ENCODE measurements at regions not wholly inside any gene's neighbourhood (a gene's known extent, or its start where the extent isn't known, plus 50 kb on each side); places are given as distances from the start of the nearest gene placed in this dataset.

DNA sequence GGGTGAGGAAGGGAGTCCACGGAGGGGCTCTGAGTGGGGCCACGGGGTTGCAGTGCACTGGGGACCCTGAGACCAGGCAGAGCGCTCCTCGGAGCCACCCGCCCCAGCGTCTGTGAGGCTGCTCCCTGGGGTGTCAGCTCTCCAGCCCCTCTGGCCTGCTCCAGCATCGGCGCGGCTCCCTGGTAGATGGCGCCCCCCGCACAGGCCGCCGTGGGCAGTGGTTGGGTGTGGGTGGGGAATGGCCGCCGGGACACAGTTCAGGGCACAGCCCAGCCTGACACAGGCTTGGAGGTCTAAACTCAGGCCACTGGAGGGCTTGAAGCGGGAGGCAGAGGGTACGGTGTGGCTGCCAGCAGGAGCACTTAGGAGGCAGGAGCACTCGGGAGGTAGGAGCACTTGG is 222.6 kb upstream of the PPP2R2D start:
- TF ChIP-seq, protein P1, sequence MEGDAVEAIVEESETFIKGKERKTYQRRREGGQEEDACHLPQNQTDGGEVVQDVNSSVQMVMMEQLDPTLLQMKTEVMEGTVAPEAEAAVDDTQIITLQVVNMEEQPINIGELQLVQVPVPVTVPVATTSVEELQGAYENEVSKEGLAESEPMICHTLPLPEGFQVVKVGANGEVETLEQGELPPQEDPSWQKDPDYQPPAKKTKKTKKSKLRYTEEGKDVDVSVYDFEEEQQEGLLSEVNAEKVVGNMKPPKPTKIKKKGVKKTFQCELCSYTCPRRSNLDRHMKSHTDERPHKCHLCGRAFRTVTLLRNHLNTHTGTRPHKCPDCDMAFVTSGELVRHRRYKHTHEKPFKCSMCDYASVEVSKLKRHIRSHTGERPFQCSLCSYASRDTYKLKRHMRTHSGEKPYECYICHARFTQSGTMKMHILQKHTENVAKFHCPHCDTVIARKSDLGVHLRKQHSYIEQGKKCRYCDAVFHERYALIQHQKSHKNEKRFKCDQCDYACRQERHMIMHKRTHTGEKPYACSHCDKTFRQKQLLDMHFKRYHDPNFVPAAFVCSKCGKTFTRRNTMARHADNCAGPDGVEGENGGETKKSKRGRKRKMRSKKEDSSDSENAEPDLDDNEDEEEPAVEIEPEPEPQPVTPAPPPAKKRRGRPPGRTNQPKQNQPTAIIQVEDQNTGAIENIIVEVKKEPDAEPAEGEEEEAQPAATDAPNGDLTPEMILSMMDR (IDR thresholded peaks at IDR 0.05), result no peak
- no peak for TF ChIP-seq POLR2A (IDR thresholded peaks at IDR 0.05)
